ENCODE measurements at regions not wholly inside any gene's neighbourhood (a gene's known extent, or its start where the extent isn't known, plus 50 kb on each side); places are given as distances from the start of the nearest gene placed in this dataset.

DNA sequence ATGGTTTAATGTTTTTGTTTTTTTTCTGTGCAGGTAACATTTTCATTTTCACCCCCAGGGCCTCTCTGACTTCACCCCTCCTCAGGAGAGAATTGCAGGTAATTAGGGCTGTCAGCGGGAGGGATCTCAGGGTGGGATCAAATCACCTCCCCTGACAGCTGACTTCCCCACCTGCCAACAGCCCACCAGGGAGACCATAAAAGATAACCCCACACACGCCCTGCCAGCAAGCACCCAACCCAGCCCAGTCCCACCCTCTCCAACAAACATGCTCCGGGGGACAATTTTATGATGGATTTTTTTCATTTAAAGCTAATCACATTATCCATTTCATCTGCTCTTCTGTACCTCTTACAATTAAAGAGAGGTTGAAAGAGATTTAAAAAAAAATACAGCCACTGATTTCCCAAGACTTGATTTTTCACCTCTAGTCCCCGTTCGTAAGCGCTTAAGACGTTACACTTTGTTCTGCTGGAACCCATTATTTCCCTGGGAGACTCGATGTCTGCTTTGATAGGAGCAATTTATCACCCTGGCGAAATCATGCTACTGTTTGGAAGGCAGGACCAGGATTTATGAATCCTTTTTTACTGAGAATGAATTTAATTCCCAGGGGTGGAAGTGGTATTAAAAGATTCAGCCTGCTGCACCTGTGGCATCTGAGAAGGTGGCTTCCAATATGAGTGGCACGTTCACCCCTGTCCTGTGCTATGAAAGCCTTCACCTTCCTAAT is 232.9 kb upstream of the ID2 start:
- no peak for DNase-seq (ENCODE audit: low read depth in 1 of 2, low spot score in 1 of 2)

- no peak for DNase-seq (ENCODE audit: low read depth in 1 of 2, low spot score in 1 of 2)
Observed at GRCh38 chr2:8451273-8451672, 230.6 kb upstream of the ID2 start.

GRCh38 chr2:8452296-8452695 is 229.6 kb upstream of the ID2 start:
- DNase-seq (ENCODE audit: low read depth in 1 of 2, low spot score in 1 of 2), result no peak

GRCh38 chr2:8452979-8453903 is 228.6 kb upstream of the ID2 start:
- no peak for DNase-seq (ENCODE audit: low read depth in 1 of 2, low spot score in 1 of 2)

GRCh38 chr2:8453904-8454302 is 228.0 kb upstream of the ID2 start:
- no peak for DNase-seq (ENCODE audit: low read depth in 1 of 2, low spot score in 1 of 2)

DNA sequence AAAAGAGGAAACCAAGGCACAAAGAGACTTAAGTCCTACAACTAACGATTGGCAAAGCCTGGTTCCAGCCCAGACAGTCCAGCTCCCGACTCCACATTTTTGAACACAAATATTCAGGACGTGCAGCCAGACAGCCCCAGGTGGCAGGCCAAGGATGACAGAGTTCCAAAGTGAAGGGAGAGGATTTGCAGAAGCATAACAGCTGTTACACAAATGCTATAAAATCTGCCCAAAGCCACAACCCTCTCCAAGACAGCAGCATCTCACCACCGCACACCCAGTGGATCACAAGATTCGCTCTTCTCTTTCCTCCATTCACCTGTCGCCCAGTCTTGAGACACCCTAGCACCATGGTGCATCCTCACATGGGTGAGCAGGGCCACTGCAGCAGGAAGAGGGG is 227.1 kb upstream of the ID2 start:
- DNase-seq (ENCODE audit: low read depth in 1 of 2, low spot score in 1 of 2), result no peak

- no peak for DNase-seq (ENCODE audit: low read depth in 1 of 2, low spot score in 1 of 2)
Observed at GRCh38 chr2:8455236-8456150, 226.4 kb upstream of the ID2 start.

- DNase-seq (ENCODE audit: low read depth in 1 of 2, low spot score in 1 of 2), result peak in 1 of 2 donors; percentile 46
Observed at GRCh38 chr2:8456151-8457091, 225.4 kb upstream of the ID2 start.

DNA sequence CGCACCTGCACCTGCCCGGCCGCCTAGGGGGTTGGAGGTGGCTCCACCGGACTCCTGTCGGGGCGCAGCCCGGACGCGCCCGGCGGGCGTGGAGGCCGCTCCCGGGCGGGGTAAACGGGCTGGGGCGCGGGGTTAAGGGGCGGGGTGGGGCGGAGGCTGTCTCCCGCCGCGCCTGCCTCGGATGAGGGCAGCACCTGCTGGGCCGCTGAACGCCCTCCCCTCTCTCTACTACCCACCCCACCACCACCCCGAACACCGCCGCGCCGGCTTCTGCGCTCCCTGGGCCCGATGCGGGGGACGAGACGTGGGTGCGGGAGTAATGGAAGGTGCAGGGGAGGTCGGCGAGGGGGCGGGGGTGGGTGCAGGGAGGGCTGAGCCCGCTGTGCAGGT is 224.8 kb upstream of the ID2 start:
- DNase-seq (ENCODE audit: low read depth in 1 of 2, low spot score in 1 of 2), result no peak

DNA sequence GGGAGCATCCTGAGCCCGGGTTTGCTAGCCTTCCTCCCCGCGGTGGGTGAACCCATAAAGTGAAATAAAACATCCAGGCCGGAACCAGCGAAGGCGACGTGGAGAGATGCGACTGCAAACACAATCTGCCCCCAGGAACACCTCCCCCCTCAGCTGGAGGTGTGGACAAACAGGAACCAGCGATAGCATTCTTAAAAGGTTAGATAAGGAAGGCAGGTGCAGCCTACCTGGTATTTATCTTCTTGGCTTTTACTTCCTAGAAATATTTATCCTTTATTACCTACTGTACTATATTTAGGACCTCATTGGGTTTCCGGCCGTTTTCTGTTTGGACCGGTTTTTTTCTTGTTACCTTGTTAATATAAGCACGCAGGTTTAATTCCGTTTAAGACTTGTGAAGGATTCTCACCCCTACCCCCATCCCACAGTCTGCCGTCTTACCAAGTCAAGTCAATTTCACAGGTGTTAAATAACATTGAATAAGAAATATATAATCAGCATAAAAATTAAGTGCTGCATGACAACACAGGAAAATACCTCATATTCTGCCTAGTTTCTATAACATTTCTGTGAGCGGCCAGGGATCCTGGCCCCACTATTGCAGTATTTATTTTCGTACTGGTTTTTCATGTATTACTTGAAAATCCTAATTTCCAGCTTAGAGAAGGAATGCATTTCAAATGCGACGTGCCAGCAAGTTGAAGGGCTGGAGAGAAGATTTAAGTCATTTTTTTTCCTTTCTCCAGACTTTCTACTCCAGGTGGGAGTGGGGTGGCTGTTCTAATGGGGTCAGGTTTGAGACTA is 224.0 kb upstream of the ID2 start:
- DNase-seq (ENCODE audit: low read depth in 1 of 2, low spot score in 1 of 2), result no peak

GRCh38 chr2:8458503-8459459 is 223.1 kb upstream of the ID2 start:
- DNase-seq (ENCODE audit: low read depth in 1 of 2, low spot score in 1 of 2), result no peak

DNA sequence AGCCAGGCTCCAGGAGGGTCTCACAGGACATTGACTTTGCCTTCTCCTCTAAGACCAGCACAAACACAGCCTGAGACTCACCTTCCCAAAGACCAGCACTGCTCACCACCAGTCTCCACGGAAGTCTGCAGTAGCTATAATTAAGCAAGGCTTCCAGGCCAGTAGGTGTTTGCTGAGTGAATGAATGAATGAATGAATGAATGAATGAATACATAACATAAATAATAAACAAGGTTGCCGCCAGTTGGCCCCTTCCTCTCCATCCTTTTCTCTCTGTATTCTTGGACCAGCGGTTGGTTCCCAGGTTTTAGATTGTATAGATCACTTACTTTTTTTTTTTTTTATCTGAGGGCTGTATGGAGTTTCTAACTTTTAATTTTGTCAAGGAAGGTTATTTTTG is 222.4 kb upstream of the ID2 start:
- no peak for DNase-seq (ENCODE audit: low read depth in 1 of 2, low spot score in 1 of 2)

DNA sequence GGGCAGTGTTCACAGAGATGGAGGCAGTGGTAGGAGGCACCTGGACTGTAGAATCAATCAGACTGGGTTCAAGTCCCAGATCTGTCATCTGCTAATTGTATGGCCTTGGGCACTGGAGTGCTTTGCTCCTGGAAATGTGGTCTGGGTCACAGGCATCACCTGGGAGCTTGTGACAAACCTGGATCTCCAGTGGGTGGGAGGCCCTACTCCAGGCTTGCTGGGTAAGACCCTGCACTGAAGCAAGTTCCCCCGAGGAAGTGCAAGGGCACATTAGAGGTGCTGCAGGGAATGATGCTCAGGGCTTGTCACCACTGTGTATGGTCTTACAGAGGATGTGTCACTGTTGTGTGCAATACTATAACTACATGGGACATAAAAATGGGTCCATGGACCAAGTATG is 220.5 kb upstream of the ID2 start:
- no peak for DNase-seq (ENCODE audit: low read depth in 1 of 2, low spot score in 1 of 2)

GRCh38 chr2:8462280-8462679 is 219.6 kb upstream of the ID2 start:
- DNase-seq (ENCODE audit: low read depth in 1 of 2, low spot score in 1 of 2), result no peak

DNA sequence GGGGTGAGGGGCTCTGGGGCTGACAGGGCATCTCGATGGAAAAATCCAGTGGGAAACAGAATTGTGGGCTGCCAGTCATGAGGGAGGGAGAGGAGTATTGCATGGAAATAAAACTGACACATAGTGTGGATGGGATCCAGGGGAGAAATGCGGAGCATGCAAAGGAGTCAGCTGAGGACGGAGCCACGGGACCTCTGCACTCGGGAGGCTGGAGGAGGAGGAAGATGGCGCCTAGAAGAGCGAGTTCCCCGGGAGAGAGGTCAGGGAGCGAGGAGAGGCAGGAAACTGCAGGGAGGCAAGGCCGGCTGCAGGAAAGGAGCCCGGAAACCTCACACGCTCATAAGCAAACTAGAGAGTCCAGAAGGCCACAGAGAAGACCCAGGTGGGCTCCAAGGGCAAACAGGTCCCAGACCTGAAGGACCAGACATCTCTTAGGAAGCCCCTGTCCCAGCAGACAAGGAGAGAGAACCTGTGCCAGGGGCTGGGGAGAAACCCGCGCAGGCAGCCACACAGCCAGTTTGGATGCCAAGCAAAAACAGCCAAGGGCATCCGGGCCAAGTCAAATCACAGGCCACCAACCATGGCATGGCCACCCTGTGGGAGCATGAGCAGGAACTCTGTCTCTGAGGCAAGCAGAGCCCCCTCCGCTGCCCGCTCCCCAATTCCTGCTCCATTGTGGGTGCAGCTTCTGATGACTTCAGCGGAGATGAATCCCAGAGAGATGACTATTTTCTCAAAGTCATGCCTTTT is 218.8 kb upstream of the ID2 start:
- DNase-seq (ENCODE audit: low read depth in 1 of 2, low spot score in 1 of 2), result no peak

GRCh38 chr2:8465560-8465959 is 216.3 kb upstream of the ID2 start:
- DNase-seq (ENCODE audit: low read depth in 1 of 2, low spot score in 1 of 2), result no peak

DNA sequence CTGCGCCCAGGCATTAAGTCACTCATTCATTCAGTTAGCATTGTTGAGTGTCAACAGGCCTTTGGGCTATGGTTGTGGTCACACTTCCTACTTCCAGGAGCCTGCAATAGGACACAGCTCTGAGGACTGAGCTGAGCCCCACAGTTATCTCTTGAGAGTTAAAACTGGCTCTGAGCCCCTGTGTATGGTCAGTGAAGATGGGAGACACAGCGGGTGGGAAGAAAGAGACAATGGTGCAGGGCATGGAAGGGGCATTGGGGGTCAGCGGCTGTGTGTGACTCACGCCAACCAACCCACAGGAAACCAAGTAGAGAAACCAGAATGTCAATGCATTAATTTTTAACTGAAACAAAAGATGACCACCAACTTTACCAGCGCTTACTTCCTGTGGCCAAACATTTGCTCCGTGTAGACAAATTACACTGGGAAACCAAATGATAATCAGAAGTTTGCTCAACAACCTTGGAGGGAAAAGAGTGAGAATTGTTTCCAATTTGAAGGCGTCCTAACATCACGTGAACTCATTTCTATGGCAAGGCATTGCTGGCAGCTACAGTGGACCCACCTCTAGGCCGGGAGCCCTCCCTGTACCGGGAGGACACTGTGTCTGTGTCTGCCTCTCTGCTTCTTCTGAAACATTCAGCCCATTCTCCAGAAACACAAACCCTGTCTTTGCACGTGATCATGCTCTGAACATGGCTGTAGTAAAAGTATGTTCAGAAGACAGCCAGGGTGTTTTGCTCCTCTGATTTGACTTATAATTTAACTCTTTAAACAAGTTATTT is 212.0 kb upstream of the ID2 start:
- no peak for DNase-seq (ENCODE audit: low read depth in 1 of 2, low spot score in 1 of 2)
